Mesendoderm (in vitro differentiated cells): ENCODE measurements at regions not wholly inside any gene's neighbourhood (a gene's known extent, or its start where the extent isn't known, plus 50 kb on each side); places are given as distances from the start of the nearest gene placed in this dataset.

Experiments
- DNase-seq: peaks from one replicate; pipeline ENCODE4 v3.0.0; 2013
- H2AK5ac ChIP-seq: 2 replicates; pipeline ENCODE4 v1.6.1; 2013; ENCODE audit warnings: low read length, inconsistent platforms
- H2BK120ac ChIP-seq: 2 replicates; pipeline ENCODE4 v1.6.1; 2013; ENCODE audit warnings: low read depth, mild to moderate bottlenecking, low read length, moderate library complexity, mixed read lengths
- H2BK15ac ChIP-seq: replicated peaks from 2 replicates; pipeline ENCODE4 v1.6.1; 2013; ENCODE audit warnings: low read depth, mild to moderate bottlenecking, moderate library complexity
- H2BK5ac ChIP-seq: 2 replicates; pipeline ENCODE4 v1.6.1; 2013; ENCODE audit warnings: low read length, inconsistent platforms
- H3K18ac ChIP-seq: 2 replicates; pipeline ENCODE4 v1.6.1; 2013; ENCODE audit warnings: mild to moderate bottlenecking, low read length, mixed read lengths
- H3K23ac ChIP-seq: one replicate; pipeline ENCODE4 v1.6.1; 2013; ENCODE audit warnings: low read length
- H3K27ac ChIP-seq: 2 replicates; pipeline ENCODE4 v1.5.1; 2013; ENCODE audit warnings: low read depth, mild to moderate bottlenecking, inconsistent platforms, low read length, moderate library complexity
- H3K27me3 ChIP-seq: 2 replicates; pipeline ENCODE4 v1.6.1; 2013; ENCODE audit warnings: low read length, control low read depth, mild to moderate bottlenecking, inconsistent platforms; ENCODE audit not compliant: insufficient read depth, poor library complexity
- H3K36me3 ChIP-seq: 2 replicates; pipeline ENCODE4 v1.6.1; 2013; ENCODE audit warnings: low read length, inconsistent platforms; ENCODE audit not compliant: control insufficient read depth, insufficient read depth
- H3K4ac ChIP-seq: one replicate; pipeline ENCODE4 v1.6.1; 2013; ENCODE audit warnings: low read depth, mild to moderate bottlenecking, low read length, moderate library complexity
- H3K4me1 ChIP-seq: 2 replicates; pipeline ENCODE4 v1.6.1; 2013; ENCODE audit warnings: low read depth, low read length, inconsistent platforms; ENCODE audit not compliant: control insufficient read depth
- H3K4me2 ChIP-seq: 2 replicates; pipeline ENCODE4 v1.6.1; 2013; ENCODE audit warnings: low read length
- H3K4me3 ChIP-seq: 2 replicates; pipeline ENCODE4 v1.5.1; 2013; ENCODE audit warnings: mild to moderate bottlenecking, low read length
- H3K56ac ChIP-seq: one replicate; pipeline ENCODE4 v1.6.1; 2013; ENCODE audit warnings: low read length
- H3K79me1 ChIP-seq: 2 replicates; pipeline ENCODE4 v1.6.1; 2013; ENCODE audit warnings: low read length, inconsistent platforms
- H3K79me2 ChIP-seq: 2 replicates; pipeline ENCODE4 v1.6.1; 2013; ENCODE audit warnings: mild to moderate bottlenecking, low read length; ENCODE audit not compliant: control insufficient read depth, insufficient read depth
- H3K9ac ChIP-seq: 2 replicates; pipeline ENCODE4 v1.6.1; 2013; ENCODE audit warnings: low read length, inconsistent platforms
- H4K5ac ChIP-seq: one replicate; pipeline ENCODE4 v1.6.1; 2013; ENCODE audit warnings: low read length
- H4K8ac ChIP-seq: one replicate; pipeline ENCODE4 v1.6.1; 2013; ENCODE audit warnings: low read depth, mild to moderate bottlenecking, control low read depth, low read length, moderate library complexity
- WGBS: extraction: QIAGEN DNeasy Blood & Tissue Kit; methylation state at CpG from one replicate; pipeline ENCODE4 v1.1.7; 2013; ENCODE audit warnings: low lambda C conversion rate, missing lambda C conversion rate; ENCODE audit not compliant: insufficient coverage; ENCODE audit errors: extremely low coverage; 5-methylcytosine and 5-hydroxymethylcytosine counted together

GRCh38 chr14:98136012-98136789, 1135.8 kb downstream of the BCL11B start:
- Histone ChIP-seq H2BK5ac (no peak overlapping the region), H3K4ac (no peak overlapping the region), H3K18ac (no peak overlapping the region), H2BK120ac (no peak overlapping the region), H3K23ac (no peak overlapping the region), H3K9ac (no peak overlapping the region), H3K4me1 (peaks cover 2% of the 10 kb centered on the region), H2AK5ac (no peak overlapping the region), H3K4me2 (no peak overlapping the region), H3K4me3 (no peak overlapping the region), H4K8ac (no peak overlapping the region), H4K5ac (no peak overlapping the region), H3K79me2 (no peaks in the 10 kb centered on the region), H3K27ac (no peak overlapping the region), H3K56ac (no peak overlapping the region), H3K27me3 (no peaks in the 10 kb centered on the region), H3K79me1 (no peaks in the 10 kb centered on the region), H2BK15ac (no peak overlapping the region), H3K36me3 (no peaks in the 10 kb centered on the region)
- DNase-seq = no peak
- WGBS = no CpG with 5 or more reads among the region's 9 CpGs

DNA sequence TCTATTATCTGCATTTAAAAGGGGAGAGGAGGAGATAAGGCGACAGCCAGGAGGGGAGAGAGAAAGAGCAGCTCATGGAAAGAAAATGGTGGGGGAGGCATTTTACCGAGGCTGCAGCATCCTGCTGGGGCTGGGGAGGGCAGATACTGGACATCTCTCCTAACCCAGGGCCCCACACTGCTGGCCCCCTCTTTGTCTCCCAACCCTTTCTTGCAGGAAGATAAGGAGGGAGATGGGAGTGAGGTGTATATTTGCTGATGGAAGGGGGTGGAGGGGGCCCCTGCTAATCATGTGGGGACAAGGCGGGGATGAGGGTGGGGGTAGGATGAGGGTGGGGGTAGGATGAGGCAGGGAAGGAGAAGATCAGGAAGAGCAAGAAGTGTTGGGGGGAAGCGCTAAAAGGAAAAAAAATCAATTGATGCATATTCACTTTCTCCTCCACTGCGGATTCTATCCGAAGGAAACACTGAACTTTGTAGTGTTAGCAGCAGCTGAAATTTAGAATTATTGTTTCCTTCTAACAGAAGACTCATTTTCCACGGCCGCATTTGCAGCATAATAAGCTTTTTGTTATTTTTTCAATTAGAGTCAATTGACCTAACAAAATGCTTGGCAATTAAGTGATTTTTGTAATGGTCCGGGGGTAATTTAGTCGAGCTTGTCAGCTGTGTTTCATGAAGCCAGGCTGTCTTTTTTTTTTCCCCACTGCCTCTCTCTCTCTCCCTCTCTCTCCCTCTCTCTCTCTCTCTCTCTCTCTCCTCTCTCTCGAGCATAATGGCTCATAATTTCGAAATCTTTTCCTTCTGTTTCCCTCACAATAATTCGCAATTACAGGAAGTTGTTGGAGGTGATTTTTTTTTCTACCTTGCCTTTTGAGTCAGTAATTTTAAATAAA, 1134.6 kb downstream of the BCL11B start:
- no peak overlapping the region for H3K56ac ChIP-seq
- no peak overlapping the region for H3K4me2 ChIP-seq
- no peak overlapping the region for H2BK15ac ChIP-seq
- no peak overlapping the region for H3K4me3 ChIP-seq
- no peak overlapping the region for H4K5ac ChIP-seq
- H3K4me1 ChIP-seq = peaks cover 2% of the 10 kb centered on the region
- H4K8ac ChIP-seq = no peak overlapping the region
- WGBS = no CpG with 5 or more reads among the region's 13 CpGs
- peak; percentile 14 for DNase-seq
- H2BK120ac ChIP-seq = no peak overlapping the region
- H3K79me1 ChIP-seq = no peaks in the 10 kb centered on the region
- H3K79me2 ChIP-seq = no peaks in the 10 kb centered on the region
- H3K18ac ChIP-seq = no peak overlapping the region
- no peak overlapping the region for H2AK5ac ChIP-seq
- no peak overlapping the region for H3K23ac ChIP-seq
- no peaks in the 10 kb centered on the region for H3K27me3 ChIP-seq
- no peak overlapping the region for H3K4ac ChIP-seq
- H2BK5ac ChIP-seq = no peak overlapping the region
- no peaks in the 10 kb centered on the region for H3K36me3 ChIP-seq
- no peak overlapping the region for H3K27ac ChIP-seq
- no peak overlapping the region for H3K9ac ChIP-seq

DNA sequence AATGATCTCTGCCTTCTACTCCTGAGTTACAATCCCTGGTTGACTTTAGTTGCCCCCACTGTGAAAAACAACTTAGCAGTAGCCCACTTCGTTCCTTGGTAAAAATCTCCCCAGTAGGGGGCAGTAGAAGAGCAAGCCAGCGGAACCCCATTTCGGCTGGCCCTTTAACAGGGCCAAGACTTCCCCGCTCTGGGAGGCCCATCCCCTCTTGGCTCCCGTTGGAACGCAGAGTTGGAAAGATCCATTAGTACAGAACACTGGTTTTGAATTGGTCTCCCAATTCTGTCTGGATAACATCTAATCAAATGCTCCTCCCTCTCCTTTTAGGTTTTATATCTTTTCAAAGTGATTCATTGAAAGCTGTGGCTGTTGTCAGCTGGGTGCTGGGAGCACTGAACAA, 1133.3 kb downstream of the BCL11B start:
- Histone ChIP-seq H3K79me2 (no peaks in the 10 kb centered on the region), H3K4me1 (peaks cover 2% of the 10 kb centered on the region), H2BK120ac (no peak overlapping the region), H4K8ac (no peak overlapping the region), H3K79me1 (no peaks in the 10 kb centered on the region), H3K18ac (no peak overlapping the region), H3K4me3 (no peak overlapping the region), H3K4me2 (no peak overlapping the region), H2AK5ac (no peak overlapping the region), H3K9ac (no peak overlapping the region), H3K23ac (no peak overlapping the region), H3K27ac (no peak overlapping the region), H2BK5ac (no peak overlapping the region), H3K56ac (no peak overlapping the region), H2BK15ac (no peak overlapping the region), H3K4ac (no peak overlapping the region), H3K36me3 (no peaks in the 10 kb centered on the region), H3K27me3 (no peaks in the 10 kb centered on the region), H4K5ac (no peak overlapping the region)
- no CpG with 5 or more reads among the region's 6 CpGs for WGBS
- DNase-seq = peak; percentile 78

DNA sequence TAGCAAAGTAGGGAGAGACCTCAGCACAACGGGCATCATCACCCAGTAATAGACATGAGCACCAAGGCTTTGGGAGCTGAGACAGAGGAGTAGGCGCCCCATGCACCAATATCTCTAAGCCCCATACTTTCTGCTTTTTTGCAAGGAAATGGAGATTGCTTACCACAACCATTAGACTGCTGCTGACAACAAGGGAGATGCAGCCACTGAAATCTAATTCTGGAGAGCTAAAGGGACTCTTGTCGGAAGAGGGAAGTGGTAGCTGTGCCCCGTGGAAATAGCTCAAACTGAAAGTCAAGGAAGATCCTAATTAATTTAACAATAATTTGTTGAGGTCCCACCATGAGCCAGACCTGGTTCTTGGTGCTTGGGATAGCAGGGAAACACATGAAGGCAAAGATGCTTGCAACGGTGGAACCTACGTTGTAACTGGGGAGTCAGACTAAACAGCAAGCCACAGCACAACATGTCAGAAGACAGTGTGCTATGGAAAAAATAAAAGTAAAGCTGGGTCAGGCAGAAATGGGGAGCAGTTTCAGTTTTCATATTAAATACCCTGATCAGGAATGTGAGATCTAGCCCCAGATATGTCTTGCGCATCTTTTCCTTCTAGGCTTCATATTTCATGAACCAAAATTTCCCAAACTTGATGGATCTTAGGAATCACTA, 1131.0 kb downstream of the BCL11B start:
- Histone ChIP-seq H3K9ac (no peak overlapping the region), H4K5ac (no peak overlapping the region), H3K27me3 (no peaks in the 10 kb centered on the region), H3K79me2 (no peaks in the 10 kb centered on the region), H2BK15ac (no peak overlapping the region), H4K8ac (no peak overlapping the region), H3K4me2 (no peak overlapping the region), H3K18ac (no peak overlapping the region), H3K27ac (no peak overlapping the region), H2BK5ac (no peak overlapping the region), H3K4me3 (no peak overlapping the region), H3K56ac (no peak overlapping the region), H3K36me3 (no peaks in the 10 kb centered on the region), H3K79me1 (no peaks in the 10 kb centered on the region), H2AK5ac (no peak overlapping the region), H2BK120ac (no peak overlapping the region), H3K4me1 (peaks cover 2% of the 10 kb centered on the region), H3K4ac (no peak overlapping the region), H3K23ac (no peak overlapping the region)
- no CpG with 5 or more reads among the region's 7 CpGs for WGBS
- DNase-seq = no peak

- Histone ChIP-seq H3K36me3 (no peaks in the 10 kb centered on the region), H3K23ac (no peak overlapping the region), H3K4ac (no peak overlapping the region), H4K5ac (no peak overlapping the region), H3K4me2 (no peak overlapping the region), H3K27me3 (no peaks in the 10 kb centered on the region), H3K18ac (no peak overlapping the region), H3K4me3 (no peak overlapping the region), H3K56ac (no peak overlapping the region), H3K9ac (no peak overlapping the region), H3K79me1 (no peaks in the 10 kb centered on the region), H2BK15ac (no peak overlapping the region), H3K79me2 (no peaks in the 10 kb centered on the region), H2AK5ac (no peak overlapping the region), H4K8ac (no peak overlapping the region), H2BK120ac (no peak overlapping the region), H3K4me1 (no peaks in the 10 kb centered on the region), H2BK5ac (no peak overlapping the region), H3K27ac (no peak overlapping the region)
- no CpG with 5 or more reads among the region's 1 CpG for WGBS
- no peak for DNase-seq
Observed at GRCh38 chr14:98143566-98143965, 1128.4 kb downstream of the BCL11B start.
